ENCODE measurements at regions not wholly inside any gene's neighbourhood (a gene's known extent, or its start where the extent isn't known, plus 50 kb on each side); places are given as distances from the start of the nearest gene placed in this dataset.

DNA sequence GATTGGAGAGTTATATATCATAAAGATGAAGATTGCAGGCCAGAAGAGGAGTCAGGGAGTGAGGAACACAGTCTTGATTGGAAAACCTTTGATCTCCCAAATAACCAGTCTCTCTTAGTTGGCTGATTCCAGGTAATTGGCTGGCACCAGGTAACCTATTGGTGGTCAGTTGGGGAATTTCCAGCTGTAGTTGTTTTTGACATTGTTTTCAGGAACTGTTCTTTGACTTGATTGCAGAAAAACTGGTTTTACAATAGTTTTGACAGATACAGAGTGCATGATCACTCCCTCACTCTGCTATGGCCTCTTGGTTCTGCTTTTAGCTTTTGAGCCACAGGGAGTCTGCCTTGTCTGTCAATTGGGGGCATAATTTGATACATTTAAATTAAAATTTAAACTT is 71.6 kb downstream of the ZNF641 start:
- TF ChIP-seq, protein P1, sequence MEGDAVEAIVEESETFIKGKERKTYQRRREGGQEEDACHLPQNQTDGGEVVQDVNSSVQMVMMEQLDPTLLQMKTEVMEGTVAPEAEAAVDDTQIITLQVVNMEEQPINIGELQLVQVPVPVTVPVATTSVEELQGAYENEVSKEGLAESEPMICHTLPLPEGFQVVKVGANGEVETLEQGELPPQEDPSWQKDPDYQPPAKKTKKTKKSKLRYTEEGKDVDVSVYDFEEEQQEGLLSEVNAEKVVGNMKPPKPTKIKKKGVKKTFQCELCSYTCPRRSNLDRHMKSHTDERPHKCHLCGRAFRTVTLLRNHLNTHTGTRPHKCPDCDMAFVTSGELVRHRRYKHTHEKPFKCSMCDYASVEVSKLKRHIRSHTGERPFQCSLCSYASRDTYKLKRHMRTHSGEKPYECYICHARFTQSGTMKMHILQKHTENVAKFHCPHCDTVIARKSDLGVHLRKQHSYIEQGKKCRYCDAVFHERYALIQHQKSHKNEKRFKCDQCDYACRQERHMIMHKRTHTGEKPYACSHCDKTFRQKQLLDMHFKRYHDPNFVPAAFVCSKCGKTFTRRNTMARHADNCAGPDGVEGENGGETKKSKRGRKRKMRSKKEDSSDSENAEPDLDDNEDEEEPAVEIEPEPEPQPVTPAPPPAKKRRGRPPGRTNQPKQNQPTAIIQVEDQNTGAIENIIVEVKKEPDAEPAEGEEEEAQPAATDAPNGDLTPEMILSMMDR (conservative IDR thresholded peaks at IDR 0.05 in 1 of 2, IDR thresholded peaks at IDR 0.05 in 1 of 2; ENCODE audit: low read depth in 1 of 2, low read length in 2 of 2) = no peak
- TF ChIP-seq EZH2 (IDR thresholded peaks at IDR 0.05; ENCODE audit: low read length, missing control alignments) = no peak
